SK-N-SH treated with all-trans-retinoic acid at 6 μM for 48 hours (cell line): ENCODE measurements at regions not wholly inside any gene's neighbourhood (a gene's known extent, or its start where the extent isn't known, plus 50 kb on each side); places are given as distances from the start of the nearest gene placed in this dataset.

Experiments
- ATAC-seq: fragments of 200-7000 bp; cut with Tn5 transposase; 3 replicates; pipeline ENCODE4 v1.9.1; 2020; ENCODE audit warnings: mild to moderate bottlenecking, moderate library complexity
- ARNTL ChIP-seq: fragments of 450-650 bp; formaldehyde crosslinking; IDR thresholded peaks from 2 replicates; pipeline ENCODE4 v1.5.0; 2020; ENCODE audit warnings: low read depth, mild to moderate bottlenecking, moderate library complexity, borderline replicate concordance
- BACH2 ChIP-seq: fragments of 250-450 bp; sonication (Bioruptor Pico); IDR thresholded peaks from 2 replicates; pipeline ENCODE4 v1.9.0; 2021; ENCODE audit warnings: mild to moderate bottlenecking, borderline replicate concordance
- CSDC2 ChIP-seq: fragments of 250-450 bp; sonication (Bioruptor Pico); IDR thresholded peaks from 2 replicates; pipeline ENCODE4 v1.5.0; 2020; ENCODE audit warnings: mild to moderate bottlenecking, moderate library complexity
- GLIS3 ChIP-seq: fragments of 250-450 bp; sonication (Bioruptor Pico); IDR thresholded peaks from 2 replicates; pipeline ENCODE4 v1.5.0; 2020; ENCODE audit warnings: mild to moderate bottlenecking, moderate library complexity
- ISL1 ChIP-seq: fragments of 250-450 bp; sonication (Bioruptor Pico); IDR thresholded peaks from 2 replicates; pipeline ENCODE4 v2.1.2; 2022; ENCODE audit warnings: mild to moderate bottlenecking, moderate library complexity
- OSR1 ChIP-seq: fragments of 250-450 bp; sonication (Bioruptor Pico); IDR thresholded peaks from 2 replicates; pipeline ENCODE4 v1.8.0; 2022; ENCODE audit warnings: moderate library complexity, mild to moderate bottlenecking, inconsistent platforms
- RARB ChIP-seq: fragments of 250-450 bp; sonication (Bioruptor Pico); IDR thresholded peaks from 2 replicates; pipeline ENCODE4 v1.8.0; 2021; ENCODE audit warnings: mild to moderate bottlenecking, moderate library complexity
- SNAI2 ChIP-seq: fragments of 250-450 bp; sonication (Bioruptor Pico); IDR thresholded peaks from 2 replicates; pipeline ENCODE4 v1.5.0; 2020; ENCODE audit warnings: mild to moderate bottlenecking, moderate library complexity
- TCF4 ChIP-seq: fragments of 250-450 bp; sonication (Bioruptor Pico); IDR thresholded peaks from 2 replicates; pipeline ENCODE4 v1.8.0; 2021; ENCODE audit warnings: mild to moderate bottlenecking, moderate library complexity, borderline replicate concordance
- TOX ChIP-seq: fragments of 250-450 bp; sonication (Bioruptor Pico); IDR thresholded peaks from 2 replicates; pipeline ENCODE4 v1.8.0; 2021; ENCODE audit warnings: mild to moderate bottlenecking, moderate library complexity, borderline replicate concordance
- ZC3H10 ChIP-seq: fragments of 250-450 bp; sonication (Bioruptor Pico); IDR thresholded peaks from 2 replicates; pipeline ENCODE4 v1.5.1; 2021; ENCODE audit warnings: mild to moderate bottlenecking, moderate library complexity
- ZFP3 ChIP-seq: fragments of 250-450 bp; sonication (Bioruptor Pico); IDR thresholded peaks from 2 replicates; pipeline ENCODE4 v1.5.0; 2020; ENCODE audit warnings: mild to moderate bottlenecking, moderate library complexity
- ZFP30 ChIP-seq: fragments of 450-650 bp; formaldehyde crosslinking; IDR thresholded peaks from 2 replicates; pipeline ENCODE4 v1.5.0; 2022; ENCODE audit warnings: mild to moderate bottlenecking, moderate library complexity
- ZNF70 ChIP-seq: fragments of 450-650 bp; formaldehyde crosslinking; IDR thresholded peaks from 2 replicates; pipeline ENCODE4 v1.5.0; 2020; ENCODE audit warnings: mild to moderate bottlenecking, moderate library complexity
- ZNF8 ChIP-seq: fragments of 450-650 bp; formaldehyde crosslinking; IDR thresholded peaks from 2 replicates; pipeline ENCODE4 v1.5.0; 2020; ENCODE audit warnings: mild to moderate bottlenecking, moderate library complexity
- TF ChIP-seq, protein P1 (sequence below): fragments of 250-450 bp; sonication (Bioruptor Pico); IDR thresholded peaks from 2 replicates; pipeline ENCODE4 v1.5.0; 2020; ENCODE audit warnings: mild to moderate bottlenecking, moderate library complexity
- TF ChIP-seq, protein P2 (sequence below): fragments of 250-450 bp; sonication (Bioruptor Pico); IDR thresholded peaks from 2 replicates; pipeline ENCODE4 v1.5.1; 2021; ENCODE audit warnings: mild to moderate bottlenecking, moderate library complexity
- TF ChIP-seq, protein P3 (sequence below): fragments of 250-450 bp; sonication (Bioruptor Pico); IDR thresholded peaks from 2 replicates; pipeline ENCODE4 v1.8.0; 2021; ENCODE audit warnings: low read depth, mild to moderate bottlenecking, moderate library complexity, borderline replicate concordance
- TF ChIP-seq, protein P4 (sequence below): fragments of 250-450 bp; sonication (Bioruptor Pico); IDR thresholded peaks from 2 replicates; pipeline ENCODE4 v1.8.0; 2020; ENCODE audit warnings: mild to moderate bottlenecking, moderate library complexity, borderline replicate concordance
- TF ChIP-seq, protein P5 (sequence below): fragments of 250-450 bp; sonication (Bioruptor Pico); IDR thresholded peaks from 2 replicates; pipeline ENCODE4 v1.5.1; 2020; ENCODE audit warnings: low read depth, mild to moderate bottlenecking, moderate library complexity

DNA sequence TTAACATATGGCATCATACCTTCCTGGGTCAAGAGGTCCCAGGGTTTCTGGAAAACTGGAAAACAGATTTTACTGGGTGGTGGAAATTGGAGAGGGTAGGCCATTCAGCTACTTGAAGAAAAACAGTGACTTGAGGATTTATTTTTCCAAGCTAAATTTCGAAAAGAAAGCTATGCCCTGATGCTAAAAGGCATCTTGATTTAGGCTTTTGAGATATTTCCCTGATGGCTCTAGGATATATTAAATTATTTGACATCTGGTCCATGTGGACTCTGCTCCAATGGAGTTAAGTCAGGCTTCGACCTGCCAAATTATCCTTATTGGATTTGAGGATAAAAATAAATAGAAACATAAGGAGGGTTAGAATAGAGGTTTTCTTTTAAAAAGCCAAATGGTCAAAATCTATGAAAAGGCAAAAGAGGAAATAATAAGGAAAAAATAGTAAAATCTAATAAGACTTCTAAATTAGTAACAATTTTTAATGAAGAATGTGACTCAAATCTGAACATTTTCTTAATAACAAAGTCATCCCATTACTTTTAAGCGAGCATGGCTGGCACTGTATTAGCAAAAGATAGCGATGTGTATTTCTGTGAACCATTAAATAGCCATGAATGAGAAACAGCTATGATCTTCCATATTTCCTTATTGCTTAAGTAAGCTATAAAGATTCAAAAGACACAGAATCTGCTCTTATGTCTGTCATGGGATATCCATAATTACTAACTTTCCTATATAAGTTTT is 190.0 kb upstream of the MIR17HG start (continued):
- TF ChIP-seq, protein P1, sequence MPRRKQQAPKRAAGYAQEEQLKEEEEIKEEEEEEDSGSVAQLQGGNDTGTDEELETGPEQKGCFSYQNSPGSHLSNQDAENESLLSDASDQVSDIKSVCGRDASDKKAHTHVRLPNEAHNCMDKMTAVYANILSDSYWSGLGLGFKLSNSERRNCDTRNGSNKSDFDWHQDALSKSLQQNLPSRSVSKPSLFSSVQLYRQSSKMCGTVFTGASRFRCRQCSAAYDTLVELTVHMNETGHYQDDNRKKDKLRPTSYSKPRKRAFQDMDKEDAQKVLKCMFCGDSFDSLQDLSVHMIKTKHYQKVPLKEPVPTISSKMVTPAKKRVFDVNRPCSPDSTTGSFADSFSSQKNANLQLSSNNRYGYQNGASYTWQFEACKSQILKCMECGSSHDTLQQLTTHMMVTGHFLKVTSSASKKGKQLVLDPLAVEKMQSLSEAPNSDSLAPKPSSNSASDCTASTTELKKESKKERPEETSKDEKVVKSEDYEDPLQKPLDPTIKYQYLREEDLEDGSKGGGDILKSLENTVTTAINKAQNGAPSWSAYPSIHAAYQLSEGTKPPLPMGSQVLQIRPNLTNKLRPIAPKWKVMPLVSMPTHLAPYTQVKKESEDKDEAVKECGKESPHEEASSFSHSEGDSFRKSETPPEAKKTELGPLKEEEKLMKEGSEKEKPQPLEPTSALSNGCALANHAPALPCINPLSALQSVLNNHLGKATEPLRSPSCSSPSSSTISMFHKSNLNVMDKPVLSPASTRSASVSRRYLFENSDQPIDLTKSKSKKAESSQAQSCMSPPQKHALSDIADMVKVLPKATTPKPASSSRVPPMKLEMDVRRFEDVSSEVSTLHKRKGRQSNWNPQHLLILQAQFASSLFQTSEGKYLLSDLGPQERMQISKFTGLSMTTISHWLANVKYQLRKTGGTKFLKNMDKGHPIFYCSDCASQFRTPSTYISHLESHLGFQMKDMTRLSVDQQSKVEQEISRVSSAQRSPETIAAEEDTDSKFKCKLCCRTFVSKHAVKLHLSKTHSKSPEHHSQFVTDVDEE: peak; percentile 50
- TF ChIP-seq ARNTL (CRISPR knock-in tag): no peak
- TF ChIP-seq, all 23 proteins: peak for 12

DNA sequence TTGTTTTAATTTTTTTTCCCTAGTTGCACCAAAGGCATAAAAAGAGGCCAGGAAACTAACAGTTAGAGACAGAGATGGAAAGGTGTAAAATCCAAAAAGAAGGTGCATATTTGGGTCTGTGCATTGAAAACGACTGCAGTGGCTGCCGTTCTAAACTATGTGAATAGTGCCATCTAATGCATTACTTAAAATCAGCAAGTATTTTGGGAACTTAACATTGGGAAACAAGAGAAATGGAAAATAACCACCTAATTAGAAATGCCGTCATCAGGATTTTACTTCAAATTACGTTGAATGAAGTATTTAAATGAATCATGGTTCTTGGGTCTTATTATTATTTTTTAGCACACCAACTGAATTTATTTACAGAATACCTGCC is 189.5 kb upstream of the MIR17HG start:
- ATAC-seq: no peak; the same call in 2 of the 3 replicates

DNA sequence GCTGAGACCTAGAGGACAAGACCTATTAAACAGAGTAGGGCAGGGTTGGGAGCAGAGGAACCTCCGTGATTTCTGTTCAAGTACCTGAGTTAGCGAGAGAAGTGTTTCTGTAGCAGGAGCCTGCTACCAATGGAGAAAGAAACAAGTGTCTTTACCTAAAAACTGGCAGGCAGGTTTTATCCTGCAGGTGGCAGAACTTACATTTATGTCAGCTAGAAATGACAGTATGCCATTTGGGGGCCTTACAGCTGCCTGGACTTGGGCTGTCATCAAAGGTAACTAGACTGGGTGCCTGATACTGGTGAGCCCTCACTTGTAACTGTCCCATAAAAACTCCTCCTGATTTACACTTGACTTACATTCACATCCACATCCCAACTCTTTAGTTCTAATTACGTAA is 185.3 kb upstream of the MIR17HG start:
- no peak for TF ChIP-seq ZNF8 (CRISPR knock-in tag)
- no peak for ATAC-seq

More for the DNA sequence above, 189.5 kb upstream of the MIR17HG start:
- TF ChIP-seq ZNF70 (CRISPR knock-in tag): no peak

DNA sequence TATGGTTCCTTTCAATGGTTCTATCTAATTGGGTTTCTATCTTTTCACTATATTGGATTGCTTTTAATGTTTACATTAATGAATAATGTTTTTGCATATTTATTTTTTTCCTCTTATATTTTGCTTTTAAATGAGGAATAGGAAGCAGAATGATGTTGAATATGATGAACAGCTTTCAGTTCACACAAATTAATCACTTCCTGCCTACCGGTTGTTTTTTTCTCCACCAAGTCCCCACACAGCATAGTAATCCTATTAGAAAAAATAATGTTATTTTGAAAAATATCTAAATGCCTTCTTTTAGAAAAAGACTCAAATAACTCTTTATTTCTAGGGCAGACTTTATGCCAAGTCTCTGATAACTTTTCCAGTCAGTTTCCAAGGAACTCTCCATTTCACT is 184.9 kb upstream of the MIR17HG start:
- ATAC-seq: no peak
- no peak for TF ChIP-seq CSDC2 (CRISPR knock-in tag)
- TF ChIP-seq, protein P2, sequence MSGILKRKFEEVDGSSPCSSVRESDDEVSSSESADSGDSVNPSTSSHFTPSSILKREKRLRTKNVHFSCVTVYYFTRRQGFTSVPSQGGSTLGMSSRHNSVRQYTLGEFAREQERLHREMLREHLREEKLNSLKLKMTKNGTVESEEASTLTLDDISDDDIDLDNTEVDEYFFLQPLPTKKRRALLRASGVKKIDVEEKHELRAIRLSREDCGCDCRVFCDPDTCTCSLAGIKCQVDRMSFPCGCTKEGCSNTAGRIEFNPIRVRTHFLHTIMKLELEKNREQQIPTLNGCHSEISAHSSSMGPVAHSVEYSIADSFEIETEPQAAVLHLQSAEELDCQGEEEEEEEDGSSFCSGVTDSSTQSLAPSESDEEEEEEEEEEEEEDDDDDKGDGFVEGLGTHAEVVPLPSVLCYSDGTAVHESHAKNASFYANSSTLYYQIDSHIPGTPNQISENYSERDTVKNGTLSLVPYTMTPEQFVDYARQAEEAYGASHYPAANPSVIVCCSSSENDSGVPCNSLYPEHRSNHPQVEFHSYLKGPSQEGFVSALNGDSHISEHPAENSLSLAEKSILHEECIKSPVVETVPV (CRISPR knock-in tag): no peak
- peak; percentile 7; the same call in 1 of the 2 replicates for TF ChIP-seq ISL1
- TF ChIP-seq, protein P3, sequence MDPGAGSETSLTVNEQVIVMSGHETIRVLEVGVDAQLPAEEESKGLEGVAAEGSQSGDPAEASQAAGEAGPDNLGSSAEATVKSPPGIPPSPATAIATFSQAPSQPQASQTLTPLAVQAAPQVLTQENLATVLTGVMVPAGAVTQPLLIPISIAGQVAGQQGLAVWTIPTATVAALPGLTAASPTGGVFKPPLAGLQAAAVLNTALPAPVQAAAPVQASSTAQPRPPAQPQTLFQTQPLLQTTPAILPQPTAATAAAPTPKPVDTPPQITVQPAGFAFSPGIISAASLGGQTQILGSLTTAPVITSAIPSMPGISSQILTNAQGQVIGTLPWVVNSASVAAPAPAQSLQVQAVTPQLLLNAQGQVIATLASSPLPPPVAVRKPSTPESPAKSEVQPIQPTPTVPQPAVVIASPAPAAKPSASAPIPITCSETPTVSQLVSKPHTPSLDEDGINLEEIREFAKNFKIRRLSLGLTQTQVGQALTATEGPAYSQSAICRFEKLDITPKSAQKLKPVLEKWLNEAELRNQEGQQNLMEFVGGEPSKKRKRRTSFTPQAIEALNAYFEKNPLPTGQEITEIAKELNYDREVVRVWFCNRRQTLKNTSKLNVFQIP (CRISPR knock-in tag): no peak
- no peak for TF ChIP-seq TOX (CRISPR knock-in tag)
- TF ChIP-seq, all 23 proteins: peak for 1

DNA sequence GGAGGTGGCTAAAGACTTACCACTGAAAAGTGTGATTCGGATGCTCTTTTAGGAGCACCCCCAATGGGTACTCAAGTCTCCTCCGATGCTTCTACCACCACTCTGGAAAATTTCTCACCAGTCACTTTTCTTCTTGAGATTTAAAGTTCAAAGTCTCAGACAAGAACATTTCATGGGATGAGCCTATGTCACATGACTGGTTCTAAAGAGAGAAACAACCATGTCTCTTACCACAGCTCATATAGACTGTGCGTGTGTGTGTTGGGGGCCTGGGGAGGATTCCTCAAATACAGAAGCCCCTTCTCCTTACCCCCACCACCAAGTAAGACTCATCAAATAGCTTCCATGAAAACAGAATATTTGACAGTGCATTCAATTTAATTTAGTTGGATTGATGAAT is 181.7 kb upstream of the MIR17HG start:
- no peak for ATAC-seq
- no peak for TF ChIP-seq ZC3H10 (CRISPR knock-in tag)
- no peak for TF ChIP-seq ARNTL (CRISPR knock-in tag)
- TF ChIP-seq ZNF8 (CRISPR knock-in tag): no peak
- TF ChIP-seq ZFP3 (CRISPR knock-in tag): no peak
- TF ChIP-seq GLIS3: no peak
- TF ChIP-seq SNAI2: no peak
- TF ChIP-seq TCF4 (CRISPR knock-in tag): no peak
- no peak for TF ChIP-seq CSDC2 (CRISPR knock-in tag)

DNA sequence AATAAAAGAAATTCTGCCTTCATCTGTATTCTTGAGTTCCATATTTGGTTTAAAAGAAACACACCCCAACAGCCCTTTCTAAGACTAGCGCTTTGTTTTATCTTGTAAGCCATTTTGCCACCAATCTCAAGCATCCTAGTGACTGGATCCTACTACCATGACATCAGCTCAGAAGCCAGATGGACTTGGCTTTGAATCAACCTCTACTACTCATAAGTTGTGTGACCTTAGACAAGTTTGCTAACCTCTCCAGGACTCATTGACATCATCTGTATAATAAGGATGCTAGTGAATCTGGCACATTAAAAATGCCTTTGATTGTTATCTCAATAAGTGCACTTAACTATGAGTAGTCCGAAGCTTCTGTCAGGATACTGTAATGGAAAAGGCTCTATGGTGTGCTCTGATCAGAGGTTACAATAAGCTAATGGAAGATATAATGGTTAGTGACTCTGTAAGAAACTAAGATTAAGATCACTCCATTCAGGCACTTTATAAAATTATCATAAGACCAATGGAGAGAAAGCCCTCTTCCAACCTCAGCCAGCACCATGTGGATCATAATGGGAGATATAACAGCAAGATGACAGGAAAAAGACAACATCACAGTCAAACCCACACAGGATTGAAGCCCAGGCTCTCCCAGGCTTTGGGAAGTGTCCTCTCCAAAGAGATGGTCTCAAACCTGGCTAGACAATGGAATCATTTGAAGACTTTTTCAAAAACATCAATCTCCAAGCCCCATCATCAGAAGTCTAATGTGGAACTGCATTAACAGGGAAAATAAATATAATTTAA is 180.6 kb upstream of the MIR17HG start:
- peak; percentile 85 for ATAC-seq
- TF ChIP-seq BACH2 (CRISPR knock-in tag): no peak
- peak; percentile 82 for TF ChIP-seq ZFP3 (CRISPR knock-in tag)
- peak; percentile 49; the same call in 1 of the 2 replicates for TF ChIP-seq SNAI2
- peak; percentile 99 for TF ChIP-seq ZC3H10 (CRISPR knock-in tag)
- TF ChIP-seq, protein P4, sequence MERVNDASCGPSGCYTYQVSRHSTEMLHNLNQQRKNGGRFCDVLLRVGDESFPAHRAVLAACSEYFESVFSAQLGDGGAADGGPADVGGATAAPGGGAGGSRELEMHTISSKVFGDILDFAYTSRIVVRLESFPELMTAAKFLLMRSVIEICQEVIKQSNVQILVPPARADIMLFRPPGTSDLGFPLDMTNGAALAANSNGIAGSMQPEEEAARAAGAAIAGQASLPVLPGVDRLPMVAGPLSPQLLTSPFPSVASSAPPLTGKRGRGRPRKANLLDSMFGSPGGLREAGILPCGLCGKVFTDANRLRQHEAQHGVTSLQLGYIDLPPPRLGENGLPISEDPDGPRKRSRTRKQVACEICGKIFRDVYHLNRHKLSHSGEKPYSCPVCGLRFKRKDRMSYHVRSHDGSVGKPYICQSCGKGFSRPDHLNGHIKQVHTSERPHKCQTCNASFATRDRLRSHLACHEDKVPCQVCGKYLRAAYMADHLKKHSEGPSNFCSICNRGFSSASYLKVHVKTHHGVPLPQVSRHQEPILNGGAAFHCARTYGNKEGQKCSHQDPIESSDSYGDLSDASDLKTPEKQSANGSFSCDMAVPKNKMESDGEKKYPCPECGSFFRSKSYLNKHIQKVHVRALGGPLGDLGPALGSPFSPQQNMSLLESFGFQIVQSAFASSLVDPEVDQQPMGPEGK (CRISPR knock-in tag): peak; percentile 96
- peak; percentile 98 for TF ChIP-seq RARB
- TF ChIP-seq TCF4 (CRISPR knock-in tag): peak; percentile 86
- TF ChIP-seq OSR1 (CRISPR knock-in tag): no peak
- TF ChIP-seq, protein P5, sequence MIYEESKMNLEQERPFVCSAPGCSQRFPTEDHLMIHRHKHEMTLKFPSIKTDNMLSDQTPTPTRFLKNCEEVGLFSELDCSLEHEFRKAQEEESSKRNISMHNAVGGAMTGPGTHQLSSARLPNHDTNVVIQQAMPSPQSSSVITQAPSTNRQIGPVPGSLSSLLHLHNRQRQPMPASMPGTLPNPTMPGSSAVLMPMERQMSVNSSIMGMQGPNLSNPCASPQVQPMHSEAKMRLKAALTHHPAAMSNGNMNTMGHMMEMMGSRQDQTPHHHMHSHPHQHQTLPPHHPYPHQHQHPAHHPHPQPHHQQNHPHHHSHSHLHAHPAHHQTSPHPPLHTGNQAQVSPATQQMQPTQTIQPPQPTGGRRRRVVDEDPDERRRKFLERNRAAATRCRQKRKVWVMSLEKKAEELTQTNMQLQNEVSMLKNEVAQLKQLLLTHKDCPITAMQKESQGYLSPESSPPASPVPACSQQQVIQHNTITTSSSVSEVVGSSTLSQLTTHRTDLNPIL (CRISPR knock-in tag): peak; percentile 98; the same call in 1 of the 2 replicates
- TF ChIP-seq ZFP30 (CRISPR knock-in tag): peak; percentile 12; the same call in 1 of the 2 replicates
- TF ChIP-seq ISL1: peak; percentile 100
- TF ChIP-seq TOX (CRISPR knock-in tag): peak; percentile 99
- TF ChIP-seq GLIS3: peak; percentile 94
- TF ChIP-seq ZNF70 (CRISPR knock-in tag): no peak
- TF ChIP-seq CSDC2 (CRISPR knock-in tag): no peak
